IPS-18c (cell line): ENCODE measurements at regions not wholly inside any gene's neighbourhood (a gene's known extent, or its start where the extent isn't known, plus 50 kb on each side); places are given as distances from the start of the nearest gene placed in this dataset.

Source experiments
- H3K4me3 ChIP-seq: 2 replicates; pipeline ENCODE4 v1.7.0; 2013; ENCODE audit warnings: low read depth, mild to moderate bottlenecking, low read length, moderate library complexity; ENCODE audit not compliant: insufficient read depth
- H3K9me3 ChIP-seq: one replicate; pipeline ENCODE4 v1.6.1; 2013; ENCODE audit warnings: mild to moderate bottlenecking, low read length, moderate library complexity; ENCODE audit not compliant: control insufficient read depth, insufficient read depth

- H3K4me3 ChIP-seq: no peak overlapping the region
- no peaks in the 10 kb centered on the region for H3K9me3 ChIP-seq
Observed at GRCh38 chr10:91049988-91050360, 129.1 kb upstream of the ANKRD1 start.

GRCh38 chr10:91050371-91051034 is 129.6 kb upstream of the ANKRD1 start:
- H3K9me3 ChIP-seq: no peaks in the 10 kb centered on the region

GRCh38 chr10:91051829-91052228 is 130.9 kb upstream of the ANKRD1 start:
- Histone ChIP-seq H3K9me3 (no peaks in the 10 kb centered on the region), H3K4me3 (no peak overlapping the region)

More at GRCh38 chr10:91050371-91051034, 129.6 kb upstream of the ANKRD1 start:
- H3K4me3 ChIP-seq: no peak overlapping the region

GRCh38 chr10:91054325-91054724 is 133.4 kb upstream of the ANKRD1 start:
- H3K4me3 ChIP-seq: no peak overlapping the region
- no peaks in the 10 kb centered on the region for H3K9me3 ChIP-seq

GRCh38 chr10:91061187-91061586 is 140.3 kb upstream of the ANKRD1 start:
- no peak overlapping the region for H3K4me3 ChIP-seq
- no peaks in the 10 kb centered on the region for H3K9me3 ChIP-seq

- Histone ChIP-seq H3K4me3 (no peak overlapping the region), H3K9me3 (no peaks in the 10 kb centered on the region)
Observed at GRCh38 chr10:91061608-91062007, 140.7 kb upstream of the ANKRD1 start.

- no peak overlapping the region for H3K4me3 ChIP-seq
- peaks cover under 1% of the 10 kb centered on the region for H3K9me3 ChIP-seq
Observed at GRCh38 chr10:91062091-91062490, 141.2 kb upstream of the ANKRD1 start.

GRCh38 chr10:91071786-91072185 is 148.7 kb upstream of the PCGF5 start:
- H3K4me3 ChIP-seq: no peak overlapping the region
- peaks cover 3% of the 10 kb centered on the region for H3K9me3 ChIP-seq

- Histone ChIP-seq H3K9me3 (no peaks in the 10 kb centered on the region), H3K4me3 (no peak overlapping the region)
Observed at GRCh38 chr10:91073286-91073979, 147.0 kb upstream of the PCGF5 start.

- H3K9me3 ChIP-seq: no peaks in the 10 kb centered on the region
Observed at GRCh38 chr10:91076991-91077548, 143.4 kb upstream of the PCGF5 start.

GRCh38 chr10:91077549-91078071 is 142.9 kb upstream of the PCGF5 start:
- Histone ChIP-seq H3K9me3 (no peaks in the 10 kb centered on the region), H3K4me3 (no peak overlapping the region)

More at GRCh38 chr10:91076991-91077548, 143.4 kb upstream of the PCGF5 start:
- no peak overlapping the region for H3K4me3 ChIP-seq

GRCh38 chr10:91080776-91081175 is 139.7 kb upstream of the PCGF5 start:
- H3K4me3 ChIP-seq: no peak overlapping the region
- H3K9me3 ChIP-seq: no peaks in the 10 kb centered on the region

- no peaks in the 10 kb centered on the region for H3K9me3 ChIP-seq
Observed at GRCh38 chr10:91082447-91082846, 138.0 kb upstream of the PCGF5 start.

GRCh38 chr10:91088300-91089140 is 131.9 kb upstream of the PCGF5 start:
- H3K9me3 ChIP-seq: peaks cover 2% of the 10 kb centered on the region

More at GRCh38 chr10:91082447-91082846, 138.0 kb upstream of the PCGF5 start:
- no peak overlapping the region for H3K4me3 ChIP-seq

GRCh38 chr10:91090761-91091529 is 129.5 kb upstream of the PCGF5 start:
- H3K9me3 ChIP-seq: peaks cover 7% of the 10 kb centered on the region
- no peak overlapping the region for H3K4me3 ChIP-seq

More at GRCh38 chr10:91088300-91089140, 131.9 kb upstream of the PCGF5 start:
- H3K4me3 ChIP-seq: no peak overlapping the region

- Histone ChIP-seq H3K9me3 (peaks cover 7% of the 10 kb centered on the region), H3K4me3 (no peak overlapping the region)
Observed at GRCh38 chr10:91091780-91092179, 128.7 kb upstream of the PCGF5 start.

GRCh38 chr10:91096274-91096673 is 124.2 kb upstream of the PCGF5 start:
- H3K9me3 ChIP-seq: peaks cover 19% of the 10 kb centered on the region

More at GRCh38 chr10:91096274-91096673, 124.2 kb upstream of the PCGF5 start:
- no peak overlapping the region for H3K4me3 ChIP-seq
